Colonic mucosa (tissue), 4 donors: ENCODE measurements at regions not wholly inside any gene's neighbourhood (a gene's known extent, or its start where the extent isn't known, plus 50 kb on each side); places are given as distances from the start of the nearest gene placed in this dataset.

Experiments
- DNase-seq: peaks from one replicate; pipeline ENCODE4 v3.0.0-alpha.2; 2020
- H3K27ac ChIP-seq: fragments of 200-600 bp; one replicate; pipeline ENCODE4 v1.8.0; 2021
- H3K27me3 ChIP-seq: fragments of 200-600 bp; one replicate; pipeline ENCODE4 v1.8.0; 2021
- H3K36me3 ChIP-seq: fragments of 200-600 bp; one replicate; pipeline ENCODE4 v1.8.0; 2021
- H3K4me1 ChIP-seq: fragments of 200-600 bp; one replicate; pipeline ENCODE4 v1.8.0; 2021; ENCODE audit warnings: mild to moderate bottlenecking
- H3K4me3 ChIP-seq: fragments of 200-600 bp; one replicate; pipeline ENCODE4 v1.8.0; 2021
- H3K9ac ChIP-seq, 2 donors: one replicate each; pipeline ENCODE4 v1.7.0; 2013; ENCODE audit warnings: control low read depth in 2 of 2, low read depth in 2 of 2, low read length in 2 of 2
- H3K9me3 ChIP-seq: fragments of 200-600 bp; one replicate; pipeline ENCODE4 v1.8.0; 2021
- intact Hi-C: fragments of 100-400 bp; cut with DNase I; formaldehyde crosslinking; loops from one replicate; pipeline ENCODE4 v1.14.1; 2022
- TF ChIP-seq, protein P1 (sequence below): fragments of 200-600 bp; IDR thresholded peaks from one replicate; pipeline ENCODE4 v1.8.0; 2022; ENCODE audit warnings: antibody characterized with exemption, mild to moderate bottlenecking
- donor health status: healthy.
- donor health status: DM: no; HTN: no; CAD: no.
- donor health status: DM: no; HTN: no; CAD: no.

DNA sequence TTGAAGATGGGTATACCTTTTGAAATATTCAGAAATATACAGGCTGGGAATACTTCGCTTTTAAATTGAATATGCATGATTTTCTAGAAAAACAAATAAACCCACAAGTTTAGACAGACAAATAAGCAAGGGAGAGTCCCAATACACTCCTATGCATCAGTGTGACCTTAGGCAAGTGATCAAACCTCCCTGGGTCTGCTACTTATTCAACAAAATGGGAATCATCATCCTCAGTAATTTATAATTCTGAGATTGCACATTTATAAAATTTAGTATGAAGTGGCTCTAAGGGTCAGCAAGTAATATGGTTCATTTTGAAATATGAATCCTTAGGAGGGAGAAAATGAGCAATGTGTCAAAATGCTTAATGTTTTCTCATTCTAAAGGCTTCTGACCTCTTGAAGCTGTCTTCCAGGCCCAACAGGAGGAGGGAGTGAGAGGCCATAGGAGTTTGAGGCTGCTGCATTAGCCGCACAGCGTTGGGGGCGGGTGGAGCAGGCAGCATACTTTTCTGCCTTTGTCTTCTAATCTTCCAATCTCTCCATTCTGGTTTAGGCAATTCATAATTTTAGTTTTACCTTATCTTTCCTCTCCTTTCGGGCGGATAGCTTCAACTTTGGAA lies 155.1 kb downstream of the TRIB2 start:
- TF ChIP-seq, protein P1, sequence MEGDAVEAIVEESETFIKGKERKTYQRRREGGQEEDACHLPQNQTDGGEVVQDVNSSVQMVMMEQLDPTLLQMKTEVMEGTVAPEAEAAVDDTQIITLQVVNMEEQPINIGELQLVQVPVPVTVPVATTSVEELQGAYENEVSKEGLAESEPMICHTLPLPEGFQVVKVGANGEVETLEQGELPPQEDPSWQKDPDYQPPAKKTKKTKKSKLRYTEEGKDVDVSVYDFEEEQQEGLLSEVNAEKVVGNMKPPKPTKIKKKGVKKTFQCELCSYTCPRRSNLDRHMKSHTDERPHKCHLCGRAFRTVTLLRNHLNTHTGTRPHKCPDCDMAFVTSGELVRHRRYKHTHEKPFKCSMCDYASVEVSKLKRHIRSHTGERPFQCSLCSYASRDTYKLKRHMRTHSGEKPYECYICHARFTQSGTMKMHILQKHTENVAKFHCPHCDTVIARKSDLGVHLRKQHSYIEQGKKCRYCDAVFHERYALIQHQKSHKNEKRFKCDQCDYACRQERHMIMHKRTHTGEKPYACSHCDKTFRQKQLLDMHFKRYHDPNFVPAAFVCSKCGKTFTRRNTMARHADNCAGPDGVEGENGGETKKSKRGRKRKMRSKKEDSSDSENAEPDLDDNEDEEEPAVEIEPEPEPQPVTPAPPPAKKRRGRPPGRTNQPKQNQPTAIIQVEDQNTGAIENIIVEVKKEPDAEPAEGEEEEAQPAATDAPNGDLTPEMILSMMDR: no peak
- Histone ChIP-seq H3K4me3 (no peak overlapping the region), H3K27ac (no peak overlapping the region), H3K9me3 (no peaks in the 10 kb centered on the region), H3K4me1 (no peaks in the 10 kb centered on the region), H3K9ac (no peak overlapping the region), H3K27me3 (no peaks in the 10 kb centered on the region), H3K36me3 (no peaks in the 10 kb centered on the region)
- no peak for DNase-seq
- intact Hi-C loops: no loop called here

DNA sequence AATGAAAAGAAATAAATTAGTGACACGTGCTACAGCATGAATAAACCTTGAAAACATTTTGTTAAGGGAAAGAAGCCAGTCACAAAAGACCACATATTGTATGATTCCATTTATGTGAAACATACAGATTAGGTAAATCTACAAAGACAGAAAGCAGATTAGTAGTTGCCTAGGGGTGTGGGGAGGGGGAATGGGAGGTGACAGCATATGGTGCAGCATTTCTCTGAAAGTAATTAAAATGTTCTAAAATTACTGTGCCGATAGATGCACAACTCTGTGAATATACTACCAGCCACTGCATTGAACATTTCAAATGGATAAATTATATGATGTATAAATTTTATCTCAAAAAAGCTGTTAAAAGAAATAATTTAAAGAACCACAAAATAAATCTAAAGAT lies 161.0 kb downstream of the TRIB2 start:
- H3K4me1 ChIP-seq: no peaks in the 10 kb centered on the region
- intact Hi-C loops: no loop called here
- no peaks in the 10 kb centered on the region for H3K36me3 ChIP-seq
- no peaks in the 10 kb centered on the region for H3K27me3 ChIP-seq
- DNase-seq: no peak
- no peak overlapping the region for H3K4me3 ChIP-seq
- no peak overlapping the region for H3K9ac ChIP-seq
- TF ChIP-seq, protein P1: no peak
- H3K9me3 ChIP-seq: no peaks in the 10 kb centered on the region
- H3K27ac ChIP-seq: no peak overlapping the region

DNA sequence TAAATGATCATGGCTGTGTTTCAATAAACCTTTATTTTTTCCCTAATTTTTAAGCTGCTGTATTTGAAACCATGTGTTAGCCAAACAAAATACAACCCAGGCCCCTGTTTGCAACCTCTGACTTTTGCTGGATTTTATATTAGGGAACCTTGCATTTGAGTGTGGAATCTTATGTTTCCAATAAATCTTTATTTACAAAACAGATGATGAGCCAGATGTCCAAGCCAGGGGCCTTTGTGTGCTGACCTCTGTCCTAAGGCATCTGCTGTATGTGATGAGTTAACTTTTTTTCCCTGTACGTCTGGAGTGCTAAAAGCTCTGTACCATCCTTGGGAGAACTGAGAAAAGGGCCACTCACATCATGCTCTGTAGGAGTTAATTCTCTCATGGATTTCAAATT lies 162.9 kb downstream of the TRIB2 start:
- no peak overlapping the region for H3K9ac ChIP-seq
- no peaks in the 10 kb centered on the region for H3K4me1 ChIP-seq
- DNase-seq: no peak
- intact Hi-C loops: no loop called here
- no peaks in the 10 kb centered on the region for H3K9me3 ChIP-seq
- no peak overlapping the region for H3K4me3 ChIP-seq
- no peak overlapping the region for H3K27ac ChIP-seq
- no peaks in the 10 kb centered on the region for H3K27me3 ChIP-seq
- TF ChIP-seq, protein P1: no peak
- H3K36me3 ChIP-seq: no peaks in the 10 kb centered on the region

DNA sequence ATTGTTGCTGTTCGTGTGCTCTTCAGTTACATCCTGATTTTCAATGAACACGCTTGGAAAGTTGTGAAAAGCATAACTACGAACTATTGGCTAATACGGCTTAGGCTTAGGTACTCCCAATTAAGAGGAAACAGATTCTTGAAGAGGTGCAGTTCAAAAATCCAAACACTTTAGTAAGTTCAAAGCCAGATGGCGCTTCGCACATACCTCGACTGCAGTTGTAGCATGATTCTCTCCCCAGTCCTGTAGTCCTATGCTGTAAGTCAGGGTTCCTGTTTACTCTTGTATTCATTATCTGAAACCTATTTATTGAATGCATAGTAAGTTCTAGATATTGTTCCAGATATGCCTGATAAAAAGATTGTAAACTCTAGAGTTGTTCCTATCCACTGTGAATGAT lies 165.2 kb downstream of the TRIB2 start:
- Histone ChIP-seq H3K27ac (no peak overlapping the region), H3K4me1 (no peaks in the 10 kb centered on the region), H3K27me3 (no peaks in the 10 kb centered on the region), H3K4me3 (no peak overlapping the region), H3K9me3 (no peaks in the 10 kb centered on the region), H3K9ac (no peak overlapping the region), H3K36me3 (no peaks in the 10 kb centered on the region)
- TF ChIP-seq, protein P1: no peak
- intact Hi-C loops: no loop called here
- no peak for DNase-seq

DNA sequence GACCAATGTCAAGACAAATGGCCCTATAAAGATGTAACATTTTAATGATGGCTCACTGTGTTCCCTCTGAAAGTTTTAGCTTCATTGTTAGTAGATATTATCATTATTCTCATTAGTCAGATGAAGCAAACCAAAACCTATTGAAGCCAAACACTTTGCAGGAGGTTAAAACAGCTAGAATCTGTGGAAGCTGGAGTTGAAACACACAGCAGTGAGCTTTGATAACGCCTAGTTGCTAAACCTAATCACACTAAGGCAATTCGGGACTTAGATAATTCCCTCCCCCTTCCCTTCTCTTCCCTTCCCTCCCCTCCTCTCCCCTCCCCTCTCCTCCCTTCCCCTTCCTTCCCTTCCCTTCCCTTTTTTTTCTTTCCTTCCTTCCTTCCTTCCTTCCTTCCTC lies 165.7 kb downstream of the TRIB2 start:
- Histone ChIP-seq H3K9me3 (no peaks in the 10 kb centered on the region), H3K4me3 (no peak overlapping the region), H3K4me1 (no peaks in the 10 kb centered on the region), H3K36me3 (no peaks in the 10 kb centered on the region), H3K9ac (no peak overlapping the region), H3K27ac (no peak overlapping the region), H3K27me3 (no peaks in the 10 kb centered on the region)
- DNase-seq: no peak
- TF ChIP-seq, protein P1: no peak
- intact Hi-C loops: no loop called here
